ENCODE measurements at regions not wholly inside any gene's neighbourhood (a gene's known extent, or its start where the extent isn't known, plus 50 kb on each side); places are given as distances from the start of the nearest gene placed in this dataset.
"Not testable (repeated sequence)": the region's sequence is repeated elsewhere in the genome, so short reads cannot be mapped to it uniquely, and the experiment has no call there.

GRCh38 chr7:106344861-106345260 lies 60.1 kb upstream of the NAMPT start:
- Mint-ChIP-seq H3K4me3 (no peak overlapping the region), H3K4me1 (peaks cover 20 to 29% of the 10 kb centered on the region in 2 donors), H3K36me3 (peaks cover 23% of the 10 kb centered on the region), H3K27me3 (ENCODE audit: low read depth in 2 of 2) (peaks cover 15 to 22% of the 10 kb centered on the region in 2 donors), H3K9me3 (peaks cover 2 to 17% of the 10 kb centered on the region in 2 donors), H3K27ac (peak overlapping the region in 1 of 2 donors; percentile 31)
- no peak overlapping the region for H3K4me3 ChIP-seq (ENCODE audit: low read length)
- ATAC-seq (peak in 1 of 3 donors; percentile 56), DNase-seq (no peak)
- H3K9me3 ChIP-seq (ENCODE audit: control insufficient read depth, insufficient read depth, low read length): peaks cover 19% of the 10 kb centered on the region
- no peaks in the 10 kb centered on the region for H3K27me3 ChIP-seq (ENCODE audit: control insufficient read depth, insufficient read depth, low read length)
- TF ChIP-seq, protein P1, sequence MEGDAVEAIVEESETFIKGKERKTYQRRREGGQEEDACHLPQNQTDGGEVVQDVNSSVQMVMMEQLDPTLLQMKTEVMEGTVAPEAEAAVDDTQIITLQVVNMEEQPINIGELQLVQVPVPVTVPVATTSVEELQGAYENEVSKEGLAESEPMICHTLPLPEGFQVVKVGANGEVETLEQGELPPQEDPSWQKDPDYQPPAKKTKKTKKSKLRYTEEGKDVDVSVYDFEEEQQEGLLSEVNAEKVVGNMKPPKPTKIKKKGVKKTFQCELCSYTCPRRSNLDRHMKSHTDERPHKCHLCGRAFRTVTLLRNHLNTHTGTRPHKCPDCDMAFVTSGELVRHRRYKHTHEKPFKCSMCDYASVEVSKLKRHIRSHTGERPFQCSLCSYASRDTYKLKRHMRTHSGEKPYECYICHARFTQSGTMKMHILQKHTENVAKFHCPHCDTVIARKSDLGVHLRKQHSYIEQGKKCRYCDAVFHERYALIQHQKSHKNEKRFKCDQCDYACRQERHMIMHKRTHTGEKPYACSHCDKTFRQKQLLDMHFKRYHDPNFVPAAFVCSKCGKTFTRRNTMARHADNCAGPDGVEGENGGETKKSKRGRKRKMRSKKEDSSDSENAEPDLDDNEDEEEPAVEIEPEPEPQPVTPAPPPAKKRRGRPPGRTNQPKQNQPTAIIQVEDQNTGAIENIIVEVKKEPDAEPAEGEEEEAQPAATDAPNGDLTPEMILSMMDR (IDR thresholded peaks at IDR 0.05): no peak
- no peaks in the 10 kb centered on the region for H3K36me3 ChIP-seq (ENCODE audit: control insufficient read depth, insufficient read depth, low read length)
- H3K4me1 ChIP-seq (ENCODE audit: control insufficient read depth, insufficient read depth, low read length): peaks cover 3% of the 10 kb centered on the region
- H3K27ac ChIP-seq (ENCODE audit: low read length): no peak overlapping the region
- WGBS (ENCODE audit: insufficient coverage): 80% methylated on average over 4 of the region's 4 CpGs
- intact Hi-C loops (cut with micrococcal nuclease): no loop called here

GRCh38 chr7:106344211-106344610 lies 59.4 kb upstream of the NAMPT start:
- H3K27ac ChIP-seq (ENCODE audit: low read length): no peak overlapping the region
- peaks cover under 1 to 12% of the 10 kb centered on the region in 2 donors for H3K9me3 Mint-ChIP-seq

DNA sequence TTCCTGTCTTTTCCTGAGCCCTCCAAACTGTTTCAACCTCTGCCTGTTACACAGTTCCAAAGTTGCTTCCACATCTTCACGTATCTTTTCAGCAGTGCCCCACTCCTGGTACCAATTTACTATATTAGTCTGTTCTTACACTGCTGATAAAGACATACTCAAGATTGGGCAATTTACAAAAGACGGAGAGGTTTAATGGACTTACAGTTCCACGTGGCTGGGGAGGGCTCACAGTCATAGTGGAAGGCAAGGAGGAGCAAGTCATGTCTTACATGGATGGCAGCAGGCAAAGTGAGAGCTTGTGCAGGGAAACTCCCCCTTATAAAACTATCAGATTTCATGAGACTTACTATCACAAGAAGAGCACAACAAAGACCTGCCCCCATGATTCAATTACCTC lies 57.3 kb upstream of the NAMPT start:
- intact Hi-C loops (cut with micrococcal nuclease); H3K4me1 ChIP-seq (ENCODE audit: control insufficient read depth, insufficient read depth, low read length); H3K36me3 ChIP-seq (ENCODE audit: control insufficient read depth, insufficient read depth, low read length); DNase-seq; ATAC-seq; H3K4me3 ChIP-seq (ENCODE audit: low read length); H3K27ac ChIP-seq (ENCODE audit: low read length); H3K4me3 Mint-ChIP-seq; H3K27me3 Mint-ChIP-seq (ENCODE audit: low read depth in 2 of 2); H3K27me3 ChIP-seq (ENCODE audit: control insufficient read depth, insufficient read depth, low read length); H3K27ac Mint-ChIP-seq: not testable (repeated sequence)
- peaks cover 17% of the 10 kb centered on the region for H3K36me3 Mint-ChIP-seq
- WGBS (ENCODE audit: insufficient coverage): 94% methylated on average over 3 of the region's 3 CpGs
- peaks cover 12 to 22% of the 10 kb centered on the region in 2 donors for H3K4me1 Mint-ChIP-seq
- H3K9me3 Mint-ChIP-seq: peaks cover 0 to 13% of the 10 kb centered on the region in 2 donors
- H3K9me3 ChIP-seq (ENCODE audit: control insufficient read depth, insufficient read depth, low read length): peaks cover 14% of the 10 kb centered on the region

More at GRCh38 chr7:106344211-106344610, 59.4 kb upstream of the NAMPT start:
- TF ChIP-seq, protein P1 (IDR thresholded peaks at IDR 0.05): no peak
- peak overlapping the region in 1 of 2 donors; percentile 31 for H3K27ac Mint-ChIP-seq
- H3K36me3 Mint-ChIP-seq: peaks cover 23% of the 10 kb centered on the region
- H3K4me1 Mint-ChIP-seq: peaks cover 20 to 29% of the 10 kb centered on the region in 2 donors
- no CpG with 5 or more reads among the region's 3 CpGs for WGBS (ENCODE audit: insufficient coverage)
- no peak overlapping the region for H3K4me3 ChIP-seq (ENCODE audit: low read length)
- intact Hi-C loops (cut with micrococcal nuclease): no loop called here
- H3K9me3 ChIP-seq (ENCODE audit: control insufficient read depth, insufficient read depth, low read length): peaks cover 14% of the 10 kb centered on the region
- peaks cover 3% of the 10 kb centered on the region for H3K4me1 ChIP-seq (ENCODE audit: control insufficient read depth, insufficient read depth, low read length)
- no peaks in the 10 kb centered on the region for H3K27me3 ChIP-seq (ENCODE audit: control insufficient read depth, insufficient read depth, low read length)
- no peak for DNase-seq
- no peaks in the 10 kb centered on the region for H3K36me3 ChIP-seq (ENCODE audit: control insufficient read depth, insufficient read depth, low read length)
- H3K27me3 Mint-ChIP-seq (ENCODE audit: low read depth in 2 of 2): peaks cover 13 to 16% of the 10 kb centered on the region in 2 donors
- H3K4me3 Mint-ChIP-seq: no peak overlapping the region
- no peak for ATAC-seq

DNA sequence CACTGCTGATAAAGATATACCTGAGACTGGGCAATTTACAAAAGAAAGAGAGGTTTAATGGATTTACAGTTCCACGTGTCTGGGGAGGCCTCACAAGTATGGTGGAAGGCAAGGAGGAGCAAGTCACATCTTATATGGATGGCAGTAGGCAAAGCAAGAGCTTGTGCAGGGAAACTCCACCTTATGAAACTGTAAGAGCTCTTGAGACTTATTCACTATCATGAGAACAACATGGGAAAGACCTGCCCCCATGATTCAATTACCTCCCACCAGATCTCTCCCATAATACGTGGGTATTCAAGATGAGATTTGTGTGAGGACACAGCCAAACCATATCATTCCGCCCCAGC lies 55.4 kb upstream of the NAMPT start:
- H3K4me1 ChIP-seq (ENCODE audit: control insufficient read depth, insufficient read depth, low read length); H3K27ac ChIP-seq (ENCODE audit: low read length); H3K4me1 Mint-ChIP-seq; H3K27me3 Mint-ChIP-seq (ENCODE audit: low read depth in 2 of 2); H3K4me3 ChIP-seq (ENCODE audit: low read length); H3K36me3 ChIP-seq (ENCODE audit: control insufficient read depth, insufficient read depth, low read length); intact Hi-C loops (cut with micrococcal nuclease); H3K4me3 Mint-ChIP-seq; DNase-seq; H3K27ac Mint-ChIP-seq; H3K27me3 ChIP-seq (ENCODE audit: control insufficient read depth, insufficient read depth, low read length); ATAC-seq: not testable (repeated sequence)
- Mint-ChIP-seq H3K9me3 (peaks cover 0 to 16% of the 10 kb centered on the region in 2 donors), H3K36me3 (peaks cover 21% of the 10 kb centered on the region)
- peaks cover 17% of the 10 kb centered on the region for H3K9me3 ChIP-seq (ENCODE audit: control insufficient read depth, insufficient read depth, low read length)
- 83% methylated on average over 3 of the region's 3 CpGs for WGBS (ENCODE audit: insufficient coverage)
